IMR-90 (cell line): ENCODE measurements at regions not wholly inside any gene's neighbourhood (a gene's known extent, or its start where the extent isn't known, plus 50 kb on each side); places are given as distances from the start of the nearest gene placed in this dataset.

Experiments used
- ATAC-seq: fragments of 200-7000 bp; cut with Tn5 transposase; 2 replicates; pipeline ENCODE4 v1.9.1; 2020; ENCODE audit warnings: low read depth, mild to moderate bottlenecking, moderate library complexity
- BruUV-seq: library from RNA; stranded (reverse); fragments of 400-500 nt; replicated peaks from 2 replicates; lab custom pipeline; 2021; lab: Mats Ljungman, UMichigan
- CTCF ChIA-PET: fragments of 300-600 bp; formaldehyde crosslinking; extraction: SDS; loops from one replicate; lab custom pipeline; 2021; ENCODE audit warnings: antibody characterized with exemption; lab: Yijun Ruan, JAX
- POLR2A ChIA-PET: fragments of 300-600 bp; sonication (Branson Sonifier 250); formaldehyde crosslinking; loops from one replicate; lab custom pipeline; 2022; ENCODE audit warnings: antibody characterized with exemption; ENCODE audit not compliant: unreplicated experiment; lab: Charles Lee
- DNase-seq: peaks from one replicate; pipeline ENCODE4 v3.0.0; 2013
- H2AFZ ChIP-seq: replicated peaks from 2 replicates; pipeline ENCODE3; 2013; ENCODE audit warnings: low read length, mild to moderate bottlenecking; ENCODE audit not compliant: poor library complexity
- H2AK5ac ChIP-seq: 2 replicates; pipeline ENCODE4 v1.6.1; 2013; ENCODE audit warnings: low read depth, low read length, inconsistent platforms
- H2AK9ac ChIP-seq: replicated peaks from 2 replicates; pipeline ENCODE3; 2013; ENCODE audit warnings: mild to moderate bottlenecking, low read depth, low read length, moderate library complexity; ENCODE audit not compliant: poor library complexity
- H2BK120ac ChIP-seq: 2 replicates; pipeline ENCODE4 v1.6.1; 2013; ENCODE audit warnings: low read depth, low read length, inconsistent platforms
- H2BK15ac ChIP-seq: 3 replicates; pipeline ENCODE4 v1.6.1; 2013; ENCODE audit warnings: low read depth, low read length, inconsistent platforms
- H2BK20ac ChIP-seq: 2 replicates; pipeline ENCODE4 v1.6.1; 2013; ENCODE audit warnings: low read depth, mild to moderate bottlenecking, inconsistent platforms, low read length, moderate library complexity
- H2BK5ac ChIP-seq: 2 replicates; pipeline ENCODE4 v1.6.1; 2013; ENCODE audit warnings: mild to moderate bottlenecking, low read depth, low read length, inconsistent platforms; ENCODE audit not compliant: poor library complexity, severe bottlenecking
- H3K14ac ChIP-seq: replicated peaks from 2 replicates; pipeline ENCODE4 v1.6.1; 2013; ENCODE audit warnings: low read depth, low read length, inconsistent platforms
- H3K18ac ChIP-seq: 2 replicates; pipeline ENCODE4 v1.6.1; 2013; ENCODE audit warnings: low read depth, low read length, control low read depth
- H3K23ac ChIP-seq: 2 replicates; pipeline ENCODE4 v1.6.1; 2013; ENCODE audit warnings: low read depth, low read length, inconsistent platforms
- H3K27ac ChIP-seq: 2 replicates; pipeline ENCODE4 v1.5.1; 2013; ENCODE audit warnings: mild to moderate bottlenecking, control low read depth, low read length; ENCODE audit not compliant: insufficient read depth
- H3K27me3 ChIP-seq: 2 replicates; pipeline ENCODE4 v1.6.1; 2013; ENCODE audit warnings: low read length; ENCODE audit not compliant: control insufficient read depth, insufficient read depth
- H3K36me3 ChIP-seq: 2 replicates; pipeline ENCODE4 v1.6.1; 2013; ENCODE audit warnings: low read length, mixed read lengths; ENCODE audit not compliant: control insufficient read depth, insufficient read depth
- H3K4ac ChIP-seq: 2 replicates; pipeline ENCODE4 v1.6.1; 2013; ENCODE audit warnings: low read depth, low read length, inconsistent platforms
- H3K4me1 ChIP-seq: 2 replicates; pipeline ENCODE4 v1.6.1; 2013; ENCODE audit warnings: low read length, mixed read lengths; ENCODE audit not compliant: control insufficient read depth, insufficient read depth
- H3K4me2 ChIP-seq: 2 replicates; pipeline ENCODE4 v1.6.1; 2013; ENCODE audit warnings: low read depth, mild to moderate bottlenecking, control low read depth, low read length, moderate library complexity
- H3K4me3 ChIP-seq: 2 replicates; pipeline ENCODE4 v1.5.1; 2013; ENCODE audit warnings: low read depth, mild to moderate bottlenecking, control low read depth, low read length, moderate library complexity; ENCODE audit not compliant: insufficient read depth
- H3K56ac ChIP-seq: 2 replicates; pipeline ENCODE4 v1.6.1; 2013; ENCODE audit warnings: low read length, inconsistent platforms; ENCODE audit not compliant: insufficient read depth; ENCODE audit errors: extremely low read depth
- H3K79me1 ChIP-seq, 2 experiments: 2 replicates each; pipeline ENCODE4 v1.6.1; 2013; ENCODE audit warnings: low read length in 2 of 2, inconsistent platforms in 1 of 2, low read depth in 1 of 2
- H3K9ac ChIP-seq: 2 replicates; pipeline ENCODE4 v1.6.1; 2013; ENCODE audit warnings: low read depth, low read length, control low read depth
- H3K9me1 ChIP-seq: 2 replicates; pipeline ENCODE4 v1.6.1; 2013; ENCODE audit warnings: low read length, inconsistent platforms; ENCODE audit not compliant: insufficient read depth
- H3K9me3 ChIP-seq: 2 replicates; pipeline ENCODE4 v1.6.1; 2013; ENCODE audit warnings: low read length; ENCODE audit not compliant: control insufficient read depth, insufficient read depth
- H4K20me1 ChIP-seq: 2 replicates; pipeline ENCODE4 v1.6.1; 2013; ENCODE audit warnings: low read length, inconsistent platforms; ENCODE audit not compliant: insufficient read depth
- H4K5ac ChIP-seq: 2 replicates; pipeline ENCODE4 v1.6.1; 2013; ENCODE audit warnings: mild to moderate bottlenecking, low read depth, low read length, control low read depth
- H4K8ac ChIP-seq, 2 experiments: 2 replicates each; pipeline ENCODE4 v1.6.1; 2013; ENCODE audit warnings: low read depth in 2 of 2, low read length in 2 of 2, control low read depth in 1 of 2, inconsistent platforms in 1 of 2
- H4K91ac ChIP-seq: 2 replicates; pipeline ENCODE4 v1.6.1; 2013; ENCODE audit warnings: low read depth, low read length, inconsistent platforms; ENCODE audit not compliant: insufficient read depth
- CEBPB ChIP-seq: IDR thresholded peaks from 2 replicates; pipeline ENCODE4 v1.6.1; 2012; ENCODE audit warnings: low read depth, low read length, improper control_type of control experiment
- CHD1 ChIP-seq: IDR thresholded peaks from 2 replicates; pipeline ENCODE4 v1.6.1; 2012; ENCODE audit warnings: low read depth, low read length, improper control_type of control experiment
- ELK1 ChIP-seq: fragments of 150-350 bp; IDR thresholded peaks from 2 replicates; pipeline ENCODE4 v1.6.1; 2016; ENCODE audit warnings: low read depth, mild to moderate bottlenecking, low read length, moderate library complexity, borderline replicate concordance
- FOS ChIP-seq: fragments of 150-350 bp; IDR thresholded peaks from 2 replicates; pipeline ENCODE4 v1.6.1; 2016; ENCODE audit warnings: low read depth, low read length
- MAFK ChIP-seq: IDR thresholded peaks from 2 replicates; pipeline ENCODE4 v1.6.1; 2012; ENCODE audit warnings: low read depth, low read length, improper control_type of control experiment
- MXI1 ChIP-seq: IDR thresholded peaks from 2 replicates; pipeline ENCODE4 v1.6.1; 2012; ENCODE audit warnings: low read depth, mild to moderate bottlenecking, low read length, moderate library complexity, borderline replicate concordance
- NFE2L2 ChIP-seq: fragments of 150-350 bp; IDR thresholded peaks from 2 replicates; pipeline ENCODE4 v1.6.1; 2016; ENCODE audit warnings: low read depth, mild to moderate bottlenecking, low read length
- POLR2A ChIP-seq: IDR thresholded peaks from 2 replicates; pipeline ENCODE4 v1.6.1; 2012; ENCODE audit warnings: mild to moderate bottlenecking, low read depth, low read length
- RAD21 ChIP-seq: IDR thresholded peaks from 2 replicates; pipeline ENCODE4 v1.6.1; 2012; ENCODE audit warnings: low read length, improper control_type of control experiment
- RFX5 ChIP-seq: IDR thresholded peaks from 2 replicates; pipeline ENCODE4 v1.8.0; 2012; ENCODE audit warnings: low read depth, mild to moderate bottlenecking, low read length, moderate library complexity
- SMC3 ChIP-seq: fragments of 150-350 bp; IDR thresholded peaks from 2 replicates; pipeline ENCODE4 v1.6.1; 2016; ENCODE audit warnings: low read depth, mild to moderate bottlenecking, antibody characterized with exemption, low read length, moderate library complexity
- USF2 ChIP-seq: fragments of 150-350 bp; IDR thresholded peaks from 2 replicates; pipeline ENCODE4 v1.6.1; 2017; ENCODE audit warnings: mild to moderate bottlenecking, antibody characterized with exemption, low read length, low read depth
- WGBS, 2 experiments: methylation state at CpG; one replicate each; pipeline versions ENCODE4 v1.1.5 to v1.1.7; 2013; ENCODE audit warnings: missing lambda C conversion rate in 2 of 2; ENCODE audit not compliant: insufficient read length in 1 of 2; ENCODE audit errors: extremely low coverage in 2 of 2; 5-methylcytosine and 5-hydroxymethylcytosine counted together
- dilution Hi-C: fragments of 300-500 bp; cut with HindIII; formaldehyde crosslinking; loops from one replicate; pipeline ENCODE4 v1.14.3; 2018; ENCODE audit warnings: low sequenced_read_pairs; ENCODE audit not compliant: unreplicated experiment
- in situ Hi-C: fragments of 300-500 bp; cut with MboI; formaldehyde crosslinking; loops from 3 replicates; pipeline ENCODE4 v1.14.3; 2019; ENCODE audit warnings: low sequenced_read_pairs, inconsistent platforms, mixed read lengths
- intact Hi-C: fragments of 100-400 bp; cut with micrococcal nuclease; formaldehyde crosslinking; loops from 2 replicates; pipeline ENCODE4 v1.10.0; 2022

GRCh38 chr15:62637574-62637897, 405.0 kb upstream of the TPM1 start:
- WGBS, 2 experiments, result 40% methylated on average over 1 of the region's 5 CpGs; no CpG with 5 or more reads in 1 of the 2 experiments
- ChIA-PET CTCF (no interaction called here), POLR2A (no interaction called here)
- H3K14ac ChIP-seq, result no peak overlapping the region
- H3K36me3 ChIP-seq, result no peaks in the 10 kb centered on the region
- no peak overlapping the region for H3K18ac ChIP-seq
- no peak overlapping the region for H3K9ac ChIP-seq
- no peak for TF ChIP-seq RFX5
- no peak for TF ChIP-seq FOS
- TF ChIP-seq SMC3, result no peak
- no peak for TF ChIP-seq CEBPB
- TF ChIP-seq ELK1, result no peak
- TF ChIP-seq RAD21, result no peak
- TF ChIP-seq POLR2A, result no peak
- no peak for TF ChIP-seq CHD1
- no peak for TF ChIP-seq USF2
- no peak for TF ChIP-seq NFE2L2
- no peak for TF ChIP-seq MAFK
- no peak for TF ChIP-seq MXI1
- H2BK15ac ChIP-seq, result no peak overlapping the region
- H4K91ac ChIP-seq, result no peak overlapping the region
- no peak overlapping the region for H2BK120ac ChIP-seq
- no TSS peak for BruUV-seq
- no peak overlapping the region for H2BK20ac ChIP-seq
- intact Hi-C loops (no loop called here), in situ Hi-C loops (no loop called here), dilution Hi-C loops (no loop called here)
- H3K23ac ChIP-seq, result no peak overlapping the region
- H2AFZ ChIP-seq, result no peak overlapping the region
- no peak overlapping the region for H3K4me3 ChIP-seq
- H2BK5ac ChIP-seq, result no peak overlapping the region
- H4K8ac ChIP-seq, result no peak overlapping the region
- ATAC-seq (no peak), DNase-seq (no peak)
- H4K5ac ChIP-seq, result no peak overlapping the region
- peaks cover 2% of the 10 kb centered on the region; the same call in 1 of the 2 replicates for H3K4me1 ChIP-seq
- H2AK5ac ChIP-seq, result no peak overlapping the region
- H3K27ac ChIP-seq, result no peak overlapping the region
- H3K4ac ChIP-seq, result no peak overlapping the region
- no peaks in the 10 kb centered on the region; the same call in 1 of the 2 replicates for H3K9me1 ChIP-seq
- H3K56ac ChIP-seq, result no peak overlapping the region
- H2AK9ac ChIP-seq, result no peak overlapping the region
- no peak overlapping the region for H3K4me2 ChIP-seq
- H3K79me1 ChIP-seq, result peaks cover 3 to 4% of the 10 kb centered on the region in 2 experiments; a peak in 2 of 4 replicates
- no peaks in the 10 kb centered on the region for H4K20me1 ChIP-seq
- no peaks in the 10 kb centered on the region for H3K9me3 ChIP-seq
- H3K27me3 ChIP-seq, result no peaks in the 10 kb centered on the region
